ENCODE measurements at regions not wholly inside any gene's neighbourhood (a gene's known extent, or its start where the extent isn't known, plus 50 kb on each side); places are given as distances from the start of the nearest gene placed in this dataset.
A peak's percentile ranks its signal among the peaks of the same experiment; 100 is the strongest.
"Not testable (repeated sequence)": the region's sequence is repeated elsewhere in the genome, so short reads cannot be mapped to it uniquely, and the experiment has no call there.

DNA sequence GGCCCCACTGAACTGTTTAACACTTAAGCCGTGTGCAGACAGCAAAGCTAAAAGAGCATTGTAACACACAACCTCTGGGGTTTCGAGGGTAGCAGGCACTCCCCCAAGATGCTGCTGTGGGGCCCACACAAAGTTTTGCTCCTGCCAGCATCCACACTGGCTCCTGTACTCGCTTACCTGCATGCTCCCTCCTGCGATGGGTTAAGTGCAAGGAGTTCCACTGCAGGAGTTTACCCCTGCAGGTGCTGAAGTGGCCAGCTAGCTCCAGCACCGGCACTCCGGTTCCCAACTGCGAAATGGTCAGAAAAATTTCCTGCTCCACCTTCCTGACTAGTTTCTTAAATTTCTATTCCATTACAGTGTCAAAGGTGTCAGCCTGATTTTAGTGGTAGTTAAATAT lies 443.5 kb downstream of the PCDH10 start:
- no peak for DNase-seq (ENCODE audit: low spot score)

DNA sequence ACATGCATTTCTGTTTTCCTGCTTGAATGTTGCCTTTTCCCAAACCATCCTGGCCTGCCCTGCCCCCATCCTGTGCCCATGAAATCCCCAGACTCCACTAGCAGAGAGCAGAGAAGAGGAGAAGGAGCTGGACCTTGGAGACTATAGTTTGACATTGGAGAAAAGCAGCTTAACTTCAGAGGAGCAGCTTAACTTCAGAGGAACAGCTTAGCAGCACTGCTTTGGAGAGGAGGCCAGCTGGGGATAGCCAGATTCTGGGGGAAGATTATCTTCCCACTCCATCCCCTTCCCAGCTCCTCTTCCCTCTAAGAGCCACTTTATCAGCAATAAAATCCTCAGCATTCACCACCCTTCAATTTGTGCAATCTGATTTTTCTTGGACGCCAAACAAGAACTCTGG lies 443.0 kb downstream of the PCDH10 start:
- DNase-seq (ENCODE audit: low spot score), result no peak

DNA sequence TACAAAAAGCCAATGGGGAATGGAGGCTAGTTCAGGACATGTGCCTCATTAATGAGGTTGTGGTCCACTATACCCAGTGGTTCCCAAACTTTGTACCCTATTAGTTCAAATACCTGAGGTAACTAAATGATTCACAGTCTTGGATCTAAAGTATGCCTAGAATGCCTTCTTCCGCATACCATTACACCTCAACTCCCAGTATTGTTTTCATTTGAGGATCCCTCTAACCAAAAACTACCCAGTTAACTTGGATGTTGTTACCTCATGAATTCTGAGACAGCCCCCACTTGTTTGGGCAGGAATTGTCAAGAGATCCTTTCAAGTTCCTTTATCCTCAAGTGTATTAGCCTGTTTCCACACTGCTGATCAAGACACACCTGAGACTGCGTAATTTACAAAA lies 439.2 kb downstream of the PCDH10 start:
- DNase-seq (ENCODE audit: low spot score), result no peak

DNA sequence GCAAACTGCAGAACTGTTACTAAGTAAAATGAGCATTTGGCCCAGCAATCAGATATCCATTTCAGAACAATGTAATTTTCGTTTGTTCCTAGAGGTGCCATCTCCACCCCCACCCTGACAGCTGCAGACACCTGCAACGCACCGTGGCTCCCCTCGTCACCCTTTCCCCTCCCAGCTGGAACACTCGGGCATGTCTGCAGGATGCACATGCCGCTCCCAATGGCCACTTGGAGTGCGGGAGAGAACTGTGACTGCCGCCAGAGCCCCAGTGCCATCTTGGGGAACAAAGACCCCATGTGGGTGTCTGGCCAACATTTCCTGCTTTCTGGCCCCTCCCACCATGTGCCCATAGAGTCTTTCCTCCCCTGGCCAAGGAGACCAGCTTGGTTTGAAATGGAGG lies 436.2 kb downstream of the PCDH10 start:
- DNase-seq (ENCODE audit: low spot score), result no peak

DNA sequence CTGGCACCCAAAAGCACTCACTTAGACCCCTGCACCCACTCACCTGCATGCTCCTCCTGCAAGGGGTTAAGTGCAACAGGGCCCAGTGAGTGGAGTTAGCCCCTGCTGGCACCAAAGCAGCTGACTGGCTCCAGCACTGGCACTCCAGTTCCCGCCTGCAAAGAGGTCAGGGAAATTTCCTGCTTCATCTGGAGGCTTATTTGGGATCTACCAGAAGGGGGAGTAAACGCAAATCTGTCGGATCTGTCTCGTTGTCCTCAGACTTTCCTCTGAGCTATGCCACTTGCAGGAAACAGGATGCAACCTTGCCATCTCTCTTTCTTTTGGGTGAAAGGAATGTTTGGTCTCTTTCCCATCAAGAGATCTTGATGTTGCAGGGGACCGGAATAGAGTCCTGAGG lies 435.6 kb downstream of the PCDH10 start:
- DNase-seq (ENCODE audit: low spot score), result no peak

DNA sequence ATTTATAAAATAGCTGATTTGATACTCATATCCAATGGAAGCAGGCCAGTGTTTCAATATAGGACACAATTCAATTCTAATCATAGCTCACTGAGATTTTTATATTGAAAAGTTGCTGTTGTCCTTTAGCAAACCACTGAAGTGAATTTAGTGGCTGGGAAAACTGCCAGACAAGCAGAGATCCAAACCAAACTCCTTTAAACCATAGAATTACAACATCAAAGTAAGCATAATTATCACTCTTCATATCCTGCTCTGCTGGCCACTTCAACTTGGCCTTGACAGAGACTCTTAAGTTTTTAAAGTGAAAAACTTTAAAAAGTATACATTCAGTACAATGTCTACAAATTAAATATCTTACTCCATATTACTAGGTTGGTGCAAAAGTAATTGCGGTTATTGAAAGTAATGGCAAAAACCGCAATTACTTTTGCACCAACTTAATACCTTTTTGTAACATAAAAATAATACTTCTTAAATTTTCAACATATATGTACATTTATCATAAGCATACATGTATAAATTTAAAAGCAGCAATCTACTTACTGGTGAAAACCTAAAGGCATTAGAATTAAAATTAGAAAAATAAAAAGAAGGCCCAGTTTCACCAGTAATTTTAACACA lies 433.0 kb downstream of the PCDH10 start:
- DNase-seq (ENCODE audit: low spot score), result no peak

DNA sequence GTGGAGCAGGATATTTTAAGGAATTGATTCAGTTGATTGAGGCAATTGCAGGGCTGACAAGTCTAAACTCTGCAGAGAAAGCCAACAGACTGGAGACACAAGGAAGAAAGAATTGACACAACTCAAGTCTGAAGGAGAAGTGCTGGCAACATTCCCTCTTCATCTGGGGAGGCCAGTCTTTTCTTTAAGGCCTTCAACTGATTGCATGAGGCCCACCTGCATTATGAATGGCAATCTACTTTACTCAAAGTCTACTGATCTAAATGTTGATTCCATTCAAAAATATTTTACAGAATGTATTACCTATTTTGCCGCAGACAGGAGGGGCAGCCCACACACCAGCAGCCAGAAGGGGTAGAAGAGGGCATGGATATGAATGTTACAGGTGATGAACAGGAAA lies 425.2 kb downstream of the PCDH10 start:
- DNase-seq (ENCODE audit: low spot score), result no peak

DNA sequence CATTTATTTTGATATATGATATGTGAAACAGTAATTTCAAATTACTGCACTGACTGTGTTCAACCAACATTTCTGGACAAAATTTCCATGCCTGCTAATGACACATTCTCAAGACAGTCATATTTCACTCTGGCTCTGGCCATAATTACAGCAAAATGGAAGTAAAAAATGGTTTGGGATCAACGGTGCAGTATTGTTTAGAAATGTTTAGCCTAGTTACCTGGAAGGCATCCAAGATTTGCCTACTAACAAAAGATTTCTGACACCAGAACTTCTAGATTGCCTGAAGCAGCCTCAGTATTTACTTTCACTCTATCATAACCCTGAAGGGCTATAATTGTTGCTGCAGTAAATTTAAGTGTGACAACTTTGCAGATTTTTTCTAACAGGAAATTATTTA lies 416.3 kb downstream of the PCDH10 start:
- DNase-seq (ENCODE audit: low spot score), result peak; percentile 35

DNA sequence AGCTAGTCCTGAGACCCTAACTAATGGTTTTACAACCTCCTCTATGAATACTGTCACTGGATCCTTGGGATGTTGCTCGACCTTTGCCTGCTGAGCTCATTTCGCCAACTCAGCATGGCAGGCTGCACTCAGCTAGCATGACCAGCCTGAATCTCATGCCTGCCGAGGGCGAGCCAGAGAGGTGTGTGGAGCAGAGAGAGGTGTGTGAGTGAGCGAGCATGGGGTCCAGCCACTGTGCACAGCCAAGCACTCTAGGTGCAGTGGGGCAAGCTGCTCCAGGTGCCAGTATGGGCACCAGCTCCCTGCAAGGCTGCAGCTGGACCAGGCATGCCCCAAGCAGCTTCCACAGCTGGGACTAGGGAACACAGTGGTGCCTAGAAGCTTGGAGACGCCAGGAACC lies 410.9 kb downstream of the PCDH10 start:
- no peak for DNase-seq (ENCODE audit: low spot score)

DNA sequence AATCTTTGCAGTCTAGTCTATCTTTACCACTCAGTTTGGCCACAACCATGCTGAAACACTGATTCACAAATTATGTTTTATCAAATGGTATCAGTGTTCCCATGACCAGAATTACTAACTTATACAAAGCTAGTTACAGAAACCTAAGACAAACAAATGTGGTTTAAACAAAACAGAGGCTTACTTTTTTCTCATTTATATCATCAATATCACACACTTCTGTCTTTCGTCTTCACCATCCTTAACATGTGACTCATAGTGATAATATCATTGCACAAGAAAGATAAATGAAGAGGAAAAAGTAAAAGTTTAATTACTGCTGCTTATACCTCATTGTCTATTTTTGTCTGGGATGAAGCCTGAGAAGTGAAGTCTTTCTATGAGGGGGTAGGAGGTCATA lies 406.6 kb downstream of the PCDH10 start:
- no peak for DNase-seq (ENCODE audit: low spot score)

DNA sequence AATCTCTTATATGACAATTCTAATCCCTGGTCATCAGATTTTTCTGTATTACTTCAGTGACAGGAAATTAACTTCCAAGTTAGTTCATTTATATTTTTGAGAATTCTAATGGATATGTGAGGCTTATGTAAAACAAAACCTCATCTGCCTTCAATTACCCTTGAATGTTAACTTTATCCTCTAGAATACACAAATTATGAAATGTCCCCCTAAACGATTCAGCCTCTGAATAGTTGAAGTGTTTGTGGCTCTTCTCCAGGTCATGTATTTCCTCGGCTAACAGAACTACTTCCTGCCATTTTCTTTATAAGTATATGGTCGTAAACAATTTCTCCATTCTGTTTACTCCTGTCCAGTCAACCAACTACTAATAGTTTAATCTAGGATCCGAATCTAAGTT lies 401.3 kb downstream of the PCDH10 start:
- DNase-seq (ENCODE audit: low spot score), result no peak

DNA sequence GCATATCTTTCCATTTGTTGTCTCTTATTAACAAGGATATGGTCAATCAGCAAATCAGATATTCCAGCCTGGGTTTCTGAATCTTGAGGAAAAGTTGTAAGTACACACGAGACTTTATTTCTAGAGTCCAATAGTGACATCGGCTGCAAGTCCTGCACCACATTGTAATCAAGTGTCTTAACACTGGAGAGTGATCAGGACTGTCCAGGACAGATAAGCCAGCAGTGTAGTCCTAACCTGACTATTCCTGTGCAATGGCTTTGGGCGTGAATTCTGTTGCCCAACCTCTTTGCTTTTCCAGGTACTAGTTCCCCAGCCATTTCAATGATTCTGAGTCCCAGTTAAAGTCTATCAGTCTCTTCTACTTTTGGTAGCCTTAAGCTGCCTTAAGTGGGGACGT lies 395.0 kb downstream of the PCDH10 start:
- DNase-seq (ENCODE audit: low spot score), result no peak

DNA sequence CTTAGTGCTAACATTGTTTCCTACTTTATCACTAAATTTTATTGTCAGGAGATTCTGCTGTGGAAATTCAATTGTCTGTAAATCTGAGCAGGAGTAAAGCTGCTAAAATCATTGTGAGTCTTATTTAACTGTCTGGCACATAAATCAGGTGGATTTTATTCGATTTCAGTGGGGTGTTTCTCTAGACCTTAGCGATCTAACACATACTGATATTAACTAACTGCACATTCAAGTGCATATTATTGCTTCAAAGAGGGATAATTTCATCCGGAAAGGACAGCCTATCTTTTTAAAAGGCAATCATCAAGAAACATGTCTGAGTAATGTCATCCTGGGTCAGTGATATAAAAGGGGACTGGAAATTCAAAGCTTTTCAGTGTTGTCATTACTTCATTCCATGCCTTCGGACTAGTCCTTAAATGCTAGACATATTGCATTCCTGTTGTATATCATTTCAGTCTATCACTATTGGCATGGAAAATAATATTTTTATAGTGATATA lies 388.7 kb downstream of the PCDH10 start:
- no peak for DNase-seq (ENCODE audit: low spot score)

DNA sequence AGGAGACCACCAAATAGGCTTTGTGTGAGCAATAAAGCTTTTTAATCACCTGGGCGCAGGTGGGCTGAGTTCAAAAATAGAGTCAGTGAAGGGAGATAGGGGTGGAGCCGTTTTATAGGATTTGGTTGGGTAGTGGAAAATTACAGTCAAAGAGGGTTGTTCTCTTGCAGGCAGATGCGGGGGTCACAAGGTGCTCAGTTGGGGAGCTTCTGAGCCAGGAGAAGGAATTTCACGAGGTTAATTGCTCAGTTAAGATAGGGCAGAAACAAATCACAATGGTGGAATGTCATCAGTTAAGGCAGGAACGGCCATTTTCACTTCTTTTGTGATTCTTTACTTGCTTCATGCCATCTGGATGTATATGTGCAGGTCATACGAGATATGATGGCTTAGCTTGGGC lies 385.1 kb downstream of the PCDH10 start:
- DNase-seq (ENCODE audit: low spot score), result not testable (repeated sequence)

DNA sequence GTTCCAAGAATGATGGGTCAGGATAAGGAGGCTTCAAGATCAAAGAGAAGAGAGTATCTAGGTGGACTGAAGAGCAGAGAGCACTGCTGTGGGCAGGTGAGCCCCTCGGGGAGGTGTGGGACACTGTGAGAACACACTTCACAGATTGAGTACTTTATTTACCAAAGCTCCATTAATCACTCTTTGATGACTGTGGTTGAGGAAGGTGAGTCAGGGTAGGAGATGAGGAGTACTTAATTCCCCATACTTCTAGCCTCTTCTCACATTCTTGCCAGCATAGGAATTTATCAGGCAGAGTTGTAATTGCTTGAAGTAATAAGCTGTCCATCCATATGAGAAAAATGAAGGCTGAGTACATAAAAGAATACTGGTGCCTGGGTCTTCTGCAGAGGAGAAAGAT lies 375.3 kb downstream of the PCDH10 start:
- peak; percentile 12 for DNase-seq (ENCODE audit: low spot score)

DNA sequence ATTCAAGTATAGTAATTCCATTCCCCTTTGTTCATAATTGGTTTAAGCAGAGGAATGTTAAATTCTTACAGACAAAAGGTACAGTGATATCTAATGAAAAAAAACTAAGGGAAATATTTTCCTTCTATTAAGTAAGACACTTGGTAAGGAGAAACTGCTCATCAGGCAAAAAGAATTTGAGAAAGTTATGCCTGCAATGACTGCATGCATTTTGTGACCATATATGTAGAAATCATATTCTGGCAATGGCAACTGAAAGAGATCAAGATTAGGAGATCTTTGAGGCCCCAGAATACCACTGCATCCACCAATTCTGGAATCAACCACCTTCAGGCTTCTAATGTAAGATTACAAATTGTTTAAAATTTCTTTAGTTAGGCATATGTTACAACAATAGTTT lies 364.8 kb downstream of the PCDH10 start:
- DNase-seq (ENCODE audit: low spot score), result no peak

DNA sequence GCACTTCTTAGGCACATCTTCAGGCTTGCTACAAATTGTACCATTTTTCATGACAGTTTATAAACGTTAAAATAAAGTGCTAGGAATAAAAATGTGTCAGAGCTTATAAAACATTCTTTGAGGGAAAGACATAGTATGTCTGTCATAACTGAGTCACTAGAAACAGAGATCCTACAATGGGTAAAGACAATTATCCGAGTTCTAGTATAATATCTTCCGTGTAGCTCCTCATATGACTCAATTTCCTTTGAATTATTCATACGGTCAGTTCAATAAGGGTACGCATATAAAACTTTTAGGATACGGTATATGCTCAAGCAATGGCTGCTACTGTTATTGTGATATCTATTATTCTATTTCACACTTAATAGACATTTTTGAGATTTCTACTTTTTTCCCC lies 349.1 kb downstream of the PCDH10 start:
- peak; percentile 26 for DNase-seq (ENCODE audit: low spot score)

DNA sequence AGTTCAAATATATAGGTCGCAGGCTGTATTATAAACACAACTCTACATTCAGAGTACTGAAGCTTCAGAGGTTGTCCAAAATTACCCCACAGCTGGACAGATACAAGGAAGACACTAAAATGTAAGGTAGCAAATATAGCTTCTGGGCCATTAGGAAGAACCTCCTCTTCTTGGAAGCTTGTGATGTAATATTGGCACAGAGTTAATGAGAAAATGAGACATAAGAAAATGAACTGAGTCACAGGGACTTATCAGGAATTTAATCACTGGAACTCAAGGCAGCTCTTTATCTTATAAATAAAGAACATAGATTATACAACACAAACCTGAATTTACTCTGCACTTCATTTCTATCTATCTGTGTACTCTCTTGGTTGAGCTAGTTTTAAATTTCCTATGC lies 344.7 kb downstream of the PCDH10 start:
- DNase-seq (ENCODE audit: low spot score), result peak; percentile 8

DNA sequence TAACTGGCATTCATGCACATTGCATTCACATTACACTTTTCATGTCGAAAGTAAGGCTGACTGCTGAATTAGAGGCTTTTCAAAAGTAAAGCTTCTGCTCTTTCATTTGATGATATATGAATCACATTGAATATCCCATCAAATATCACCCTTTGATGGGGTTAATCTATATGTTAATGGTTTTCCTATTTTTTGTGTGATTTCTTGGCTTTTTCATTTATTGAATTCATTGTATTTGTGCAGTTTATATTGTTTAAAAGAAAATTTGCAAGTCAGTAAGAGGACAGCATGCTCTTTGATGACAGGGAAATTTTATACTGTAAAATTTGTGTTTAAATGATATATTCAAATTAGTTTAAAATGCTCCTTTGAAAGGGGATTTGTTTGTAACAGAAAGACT lies 344.1 kb downstream of the PCDH10 start:
- DNase-seq (ENCODE audit: low spot score), result no peak

DNA sequence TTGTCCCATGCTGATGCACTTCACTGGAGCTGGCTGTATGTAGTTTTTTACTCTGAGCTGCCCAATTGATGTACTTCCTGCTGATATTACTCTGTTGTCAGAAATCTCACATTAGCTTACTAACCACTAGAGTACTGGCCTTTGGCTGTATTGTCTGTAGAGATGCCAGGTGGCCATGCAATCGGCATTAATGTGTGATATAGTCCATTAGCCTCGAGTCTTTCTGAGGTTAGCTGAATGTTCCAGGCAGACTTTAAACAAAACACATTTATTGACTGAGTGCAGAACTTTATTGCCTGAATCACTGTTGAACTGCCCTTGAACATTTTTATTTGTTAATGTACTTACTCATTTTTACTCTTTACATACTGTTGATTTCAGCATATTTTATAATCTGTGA lies 335.2 kb downstream of the PCDH10 start:
- DNase-seq (ENCODE audit: low spot score), result no peak

DNA sequence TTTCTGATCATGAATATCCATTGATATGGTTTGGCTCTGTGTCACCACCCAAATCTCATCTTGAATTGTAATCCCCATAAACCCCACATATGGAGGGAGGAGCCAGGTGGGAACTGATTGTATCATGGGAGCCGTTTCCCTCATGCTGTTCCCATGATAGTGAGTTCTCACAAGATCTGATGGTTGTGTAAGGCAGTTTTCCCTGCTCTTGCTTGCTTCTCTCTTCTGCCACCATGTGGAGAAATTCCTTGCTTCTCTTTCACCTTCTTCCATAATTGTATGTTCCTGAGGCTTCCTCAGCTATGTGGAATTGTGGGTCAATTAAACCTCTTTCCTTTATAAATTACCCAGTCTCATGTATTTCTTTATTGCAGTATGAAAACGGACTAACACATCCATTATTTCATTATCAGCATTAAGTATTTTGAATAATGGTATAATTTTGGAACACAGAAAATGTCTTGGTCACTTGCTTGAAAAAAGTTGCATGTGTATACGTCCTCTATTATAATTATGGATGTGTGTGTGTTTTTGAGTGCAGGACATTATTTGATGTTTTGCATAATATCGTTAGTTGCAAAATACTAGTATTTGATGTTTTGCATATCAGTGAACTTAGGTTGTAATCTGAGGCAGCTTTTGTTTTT lies 334.6 kb downstream of the PCDH10 start:
- DNase-seq (ENCODE audit: low spot score), result peak; percentile 53

DNA sequence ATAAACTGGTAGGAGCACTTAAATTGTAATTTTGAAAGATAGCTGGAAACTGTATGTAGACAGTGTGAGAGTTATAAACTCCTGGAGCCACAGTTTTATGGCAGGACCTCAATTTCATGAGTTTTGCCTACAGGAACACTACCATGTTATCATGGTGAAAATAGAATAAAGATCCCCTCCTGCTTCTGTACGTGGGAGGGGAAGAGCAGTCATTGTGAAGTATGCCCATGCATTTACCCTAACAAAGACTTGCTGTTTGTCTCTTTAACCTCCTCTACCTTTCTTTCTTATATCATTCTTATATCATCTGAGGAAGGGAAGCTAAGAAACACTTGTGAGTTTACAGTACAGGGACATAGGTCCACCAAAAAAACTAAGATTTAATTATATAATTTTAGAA lies 327.0 kb downstream of the PCDH10 start:
- no peak for DNase-seq (ENCODE audit: low spot score)

DNA sequence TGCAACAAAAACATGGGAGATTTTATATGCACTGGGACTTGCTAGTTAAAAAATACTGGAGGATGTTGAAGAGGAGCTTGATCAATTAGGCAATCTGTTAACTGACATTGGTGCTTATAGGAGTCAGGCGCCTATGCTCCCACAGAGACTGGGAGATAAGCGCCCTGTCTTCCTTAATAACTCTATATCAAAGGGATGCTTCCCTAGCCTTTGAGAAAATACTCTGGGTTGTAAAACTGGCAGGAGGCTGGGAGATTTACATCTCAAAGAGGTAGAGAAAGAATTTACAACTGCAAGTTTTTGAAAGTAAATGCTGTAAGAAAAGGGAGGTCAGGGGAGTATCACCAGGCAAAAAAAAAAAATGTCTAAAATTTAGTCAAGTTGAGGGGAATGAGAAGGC lies 325.4 kb downstream of the PCDH10 start:
- DNase-seq (ENCODE audit: low spot score), result no peak

DNA sequence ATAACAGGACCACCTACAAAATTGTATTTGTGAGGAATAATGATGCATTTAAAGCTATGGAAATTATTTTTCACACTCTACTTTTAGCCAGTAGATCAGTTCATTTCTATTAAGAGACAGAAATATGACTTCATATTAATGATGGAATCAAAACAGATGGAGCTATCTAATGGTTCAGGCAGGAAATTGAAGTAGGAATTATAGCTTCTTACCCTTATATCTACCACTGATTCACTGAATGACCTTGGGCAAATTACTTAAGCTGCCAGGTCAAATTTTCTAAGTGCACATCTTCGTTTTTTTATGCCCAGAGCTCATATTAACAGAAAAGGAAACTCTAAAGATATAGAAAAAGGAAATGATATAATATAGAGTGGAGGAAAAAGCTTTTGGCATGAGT lies 323.1 kb downstream of the PCDH10 start:
- DNase-seq (ENCODE audit: low spot score), result no peak

Measured in RKO (cell line).